ENCODE measurements at regions not wholly inside any gene's neighbourhood (a gene's known extent, or its start where the extent isn't known, plus 50 kb on each side); places are given as distances from the start of the nearest gene placed in this dataset.

- DNase-seq = no peak
Observed at GRCh38 chr9:27925815-27926214, 352.5 kb upstream of the C9orf72 start.

GRCh38 chr9:27929841-27930240 lies 356.6 kb upstream of the C9orf72 start:
- no peak for DNase-seq

- no peak for DNase-seq
Observed at GRCh38 chr9:27933210-27934025, 360.1 kb upstream of the C9orf72 start.

- DNase-seq = no peak
Observed at GRCh38 chr9:27934471-27934870, 361.2 kb upstream of the C9orf72 start.

- no peak for DNase-seq
Observed at GRCh38 chr9:27939186-27939585, 365.9 kb upstream of the C9orf72 start.

GRCh38 chr9:27940535-27940934 lies 367.3 kb upstream of the C9orf72 start:
- no peak for DNase-seq

- no peak for DNase-seq
Observed at GRCh38 chr9:27943501-27943900, 370.2 kb upstream of the C9orf72 start.

GRCh38 chr9:27945386-27945785 lies 372.1 kb upstream of the C9orf72 start:
- DNase-seq = no peak

- no peak for DNase-seq
Observed at GRCh38 chr9:27950382-27950781, 377.1 kb upstream of the C9orf72 start.

- no peak for DNase-seq
Observed at GRCh38 chr9:27954858-27955257, 381.6 kb upstream of the C9orf72 start.

GRCh38 chr9:27963836-27964235 lies 390.6 kb upstream of the C9orf72 start:
- DNase-seq = no peak

GRCh38 chr9:27967210-27967609 lies 393.9 kb upstream of the C9orf72 start:
- DNase-seq = no peak

GRCh38 chr9:27977931-27978330 lies 404.6 kb upstream of the C9orf72 start:
- no peak for DNase-seq

- no peak for DNase-seq
Observed at GRCh38 chr9:27985714-27986113, 412.4 kb upstream of the C9orf72 start.

GRCh38 chr9:27990524-27990923 lies 417.2 kb upstream of the C9orf72 start:
- DNase-seq = no peak

GRCh38 chr9:27991221-27991620 lies 417.9 kb upstream of the C9orf72 start:
- no peak for DNase-seq

GRCh38 chr9:28001096-28001495 lies 427.8 kb upstream of the C9orf72 start:
- DNase-seq = no peak

GRCh38 chr9:28004900-28005299 lies 431.6 kb upstream of the C9orf72 start:
- no peak for DNase-seq

- DNase-seq = no peak
Observed at GRCh38 chr9:28005779-28006178, 432.5 kb upstream of the C9orf72 start.

GRCh38 chr9:28007097-28007817 lies 434.0 kb upstream of the C9orf72 start:
- DNase-seq = no peak

- no peak for DNase-seq
Observed at GRCh38 chr9:28014212-28014611, 440.9 kb upstream of the C9orf72 start.

GRCh38 chr9:28024676-28025075 lies 451.4 kb upstream of the C9orf72 start:
- no peak for DNase-seq

- DNase-seq = no peak
Observed at GRCh38 chr9:28025186-28025585, 451.9 kb upstream of the C9orf72 start.

GRCh38 chr9:28031521-28032267 lies 458.4 kb upstream of the C9orf72 start:
- no peak for DNase-seq
